Neuronal stem cell (in vitro differentiated cells): ENCODE measurements at regions not wholly inside any gene's neighbourhood (a gene's known extent, or its start where the extent isn't known, plus 50 kb on each side); places are given as distances from the start of the nearest gene placed in this dataset.
A peak's percentile ranks its signal among the peaks of the same experiment; 100 is the strongest.

ENCODE experiments used
- DNase-seq: peaks from one replicate; pipeline ENCODE4 v3.0.0-alpha.2; 2013; ENCODE audit warnings: low spot score
- H2AFZ ChIP-seq: one replicate; pipeline ENCODE4 v1.6.1; 2013; ENCODE audit warnings: mild to moderate bottlenecking, low read length, inconsistent platforms
- H2AK5ac ChIP-seq: 2 replicates; pipeline ENCODE4 v1.6.1; 2013; ENCODE audit warnings: low read depth, mild to moderate bottlenecking, inconsistent platforms, low read length, moderate library complexity, mixed read lengths
- H2BK120ac ChIP-seq: 2 replicates; pipeline ENCODE4 v1.6.1; 2013; ENCODE audit warnings: low read depth, mild to moderate bottlenecking, inconsistent platforms, low read length, moderate library complexity, mixed read lengths
- H2BK12ac ChIP-seq: one replicate; pipeline ENCODE4 v1.6.1; 2013; ENCODE audit warnings: low read length, inconsistent platforms
- H2BK15ac ChIP-seq: 2 replicates; pipeline ENCODE4 v1.6.1; 2013; ENCODE audit warnings: mild to moderate bottlenecking, low read length, inconsistent platforms, mixed read lengths
- H2BK5ac ChIP-seq: one replicate; pipeline ENCODE4 v1.6.1; 2013; ENCODE audit warnings: inconsistent platforms, mild to moderate bottlenecking, low read length, moderate library complexity
- H3K14ac ChIP-seq: one replicate; pipeline ENCODE4 v1.6.1; 2013; ENCODE audit warnings: low read length, inconsistent platforms
- H3K18ac ChIP-seq: 2 replicates; pipeline ENCODE4 v1.6.1; 2013; ENCODE audit warnings: low read length, inconsistent platforms
- H3K23ac ChIP-seq: 2 replicates; pipeline ENCODE4 v1.6.1; 2013; ENCODE audit warnings: low read depth, mild to moderate bottlenecking, mixed read lengths, low read length, inconsistent platforms; ENCODE audit not compliant: poor library complexity
- H3K27ac ChIP-seq: replicated peaks from 3 replicates; pipeline ENCODE4 v1.5.1; 2013; ENCODE audit warnings: low read length, inconsistent platforms
- H3K27me3 ChIP-seq, 3 experiments: 2 replicates each; pipeline ENCODE4 v1.6.1; 2013; ENCODE audit warnings: low read length in 3 of 3, mild to moderate bottlenecking in 2 of 3, inconsistent platforms in 1 of 3, low read depth in 1 of 3, mixed read lengths in 1 of 3, moderate library complexity in 1 of 3; ENCODE audit not compliant: control insufficient read depth in 3 of 3, insufficient read depth in 3 of 3
- H3K36me3 ChIP-seq, 2 donors: replicated peaks in 1 of 2; 2 replicates each; pipeline ENCODE4 v1.6.1; 2013; ENCODE audit warnings: low read length in 2 of 2; ENCODE audit not compliant: control insufficient read depth in 2 of 2, insufficient read depth in 2 of 2
- H3K4ac ChIP-seq: 2 replicates; pipeline ENCODE4 v1.6.1; 2013; ENCODE audit warnings: inconsistent platforms, mild to moderate bottlenecking, low read length, moderate library complexity
- H3K4me1 ChIP-seq, 2 donors: 1 replicate in 1 of 2; 2 replicates in 1 of 2; pipeline ENCODE4 v1.6.1; 2013; ENCODE audit warnings: low read length in 2 of 2, low read depth in 1 of 2; ENCODE audit not compliant: control insufficient read depth in 2 of 2, insufficient read depth in 1 of 2
- H3K4me2 ChIP-seq: one replicate; pipeline ENCODE4 v1.6.1; 2013; ENCODE audit warnings: mild to moderate bottlenecking, low read length, inconsistent platforms; ENCODE audit not compliant: insufficient read depth, poor library complexity, severe bottlenecking
- H3K4me3 ChIP-seq, 2 donors: 2 replicates each; pipeline ENCODE4 v1.5.1; 2013; ENCODE audit warnings: low read length in 2 of 2, mild to moderate bottlenecking in 2 of 2, inconsistent platforms in 1 of 2, moderate library complexity in 1 of 2
- H3K79me1 ChIP-seq: one replicate; pipeline ENCODE4 v1.6.1; 2013; ENCODE audit warnings: low read depth, mild to moderate bottlenecking, inconsistent platforms, low read length, moderate library complexity
- H3K9ac ChIP-seq: one replicate; pipeline ENCODE4 v1.6.1; 2013; ENCODE audit warnings: mild to moderate bottlenecking, low read depth, low read length, inconsistent platforms; ENCODE audit not compliant: poor library complexity
- H3K9me3 ChIP-seq, 2 donors: replicated peaks in 1 of 2; 2 replicates each; pipeline versions ENCODE3 to v1.6.1; 2013; ENCODE audit warnings: low read length in 2 of 2, mild to moderate bottlenecking in 2 of 2, inconsistent platforms in 1 of 2, low read depth in 1 of 2, mixed read lengths in 1 of 2, moderate library complexity in 1 of 2; ENCODE audit not compliant: control insufficient read depth in 2 of 2, insufficient read depth in 1 of 2
- H4K8ac ChIP-seq: one replicate; pipeline ENCODE4 v1.6.1; 2013; ENCODE audit warnings: low read depth, mild to moderate bottlenecking, inconsistent platforms, low read length, moderate library complexity
- H4K91ac ChIP-seq: one replicate; pipeline ENCODE4 v1.6.1; 2013; ENCODE audit warnings: low read length, low read depth, mild to moderate bottlenecking, inconsistent platforms; ENCODE audit not compliant: poor library complexity
- WGBS, 2 donors: extraction: QIAGEN DNeasy Blood & Tissue Kit; methylation state at CpG; one replicate each; pipeline ENCODE4 v1.1.7; 2013; ENCODE audit warnings: missing lambda C conversion rate in 2 of 2, mixed read lengths in 1 of 2; ENCODE audit not compliant: insufficient read length in 2 of 2, insufficient replicate concordance in 1 of 2; ENCODE audit errors: extremely low coverage in 2 of 2; 5-methylcytosine and 5-hydroxymethylcytosine counted together

DNA sequence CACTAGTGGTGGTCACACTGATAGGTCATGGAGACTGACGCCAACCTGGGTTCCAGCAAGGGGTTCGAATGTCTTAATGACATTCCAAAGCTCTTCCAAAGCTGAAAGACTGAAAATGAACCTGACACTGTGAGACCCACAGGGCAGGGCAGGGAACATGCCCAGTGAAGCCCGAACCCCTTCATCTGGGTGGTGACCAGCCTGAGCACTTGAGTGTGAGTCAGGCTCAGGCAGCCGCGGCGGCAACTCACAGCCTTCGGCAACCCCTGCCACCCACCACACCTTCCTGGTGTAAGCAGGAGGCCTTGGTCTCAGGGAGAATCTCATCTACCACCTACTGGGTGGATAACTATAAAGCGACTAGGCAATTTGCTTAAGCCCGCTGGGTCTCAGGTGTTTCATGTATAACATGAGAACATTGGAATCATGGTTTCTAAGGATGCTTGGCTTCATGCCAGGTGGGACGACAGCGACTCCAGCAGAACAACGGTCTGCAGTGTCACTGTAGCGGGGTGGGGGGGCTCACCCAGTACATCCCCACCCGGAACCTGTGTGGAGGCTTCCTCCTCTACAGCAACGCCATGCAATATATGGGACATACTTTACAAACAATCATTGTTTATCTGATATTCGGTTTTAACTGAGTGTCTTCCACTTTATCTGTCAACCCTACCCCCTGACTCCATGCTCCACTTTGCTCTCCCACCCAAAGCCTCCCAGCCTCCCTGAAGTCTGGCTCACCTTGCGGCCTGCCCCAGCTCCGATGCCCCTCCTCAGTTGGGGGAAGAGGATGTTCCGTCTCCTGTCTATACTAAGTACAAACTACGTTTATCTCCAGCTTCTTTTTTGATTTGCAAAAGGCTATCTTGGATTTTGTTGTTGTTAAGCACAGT, 125.0 kb upstream of the MEF2A start:
- H4K8ac ChIP-seq, result no peak overlapping the region
- H2BK15ac ChIP-seq, result no peak overlapping the region
- WGBS, 2 donors, result no CpG with 5 or more reads among the region's 20 CpGs
- H2BK12ac ChIP-seq, result no peak overlapping the region
- H3K14ac ChIP-seq, result no peak overlapping the region
- H3K27ac ChIP-seq, result no peak overlapping the region
- H2BK5ac ChIP-seq, result no peak overlapping the region
- H3K4ac ChIP-seq, result no peak overlapping the region
- no peaks in the 10 kb centered on the region for H3K36me3 ChIP-seq
- no peak overlapping the region for H3K4me2 ChIP-seq
- no peak overlapping the region for H4K91ac ChIP-seq
- H3K9ac ChIP-seq, result no peak overlapping the region
- H3K79me1 ChIP-seq, result no peaks in the 10 kb centered on the region
- DNase-seq, result no peak
- H2AK5ac ChIP-seq, result no peak overlapping the region
- peaks cover 8 to 16% of the 10 kb centered on the region in 2 donors for H3K4me1 ChIP-seq
- no peak overlapping the region for H3K4me3 ChIP-seq
- no peak overlapping the region for H3K18ac ChIP-seq
- H2BK120ac ChIP-seq, result no peak overlapping the region
- no peaks in the 10 kb centered on the region for H3K9me3 ChIP-seq
- no peak overlapping the region for H2AFZ ChIP-seq
- no peak overlapping the region for H3K23ac ChIP-seq
- peaks cover 0 to 6% (median 0%) of the 10 kb centered on the region in 3 experiments for H3K27me3 ChIP-seq

DNA sequence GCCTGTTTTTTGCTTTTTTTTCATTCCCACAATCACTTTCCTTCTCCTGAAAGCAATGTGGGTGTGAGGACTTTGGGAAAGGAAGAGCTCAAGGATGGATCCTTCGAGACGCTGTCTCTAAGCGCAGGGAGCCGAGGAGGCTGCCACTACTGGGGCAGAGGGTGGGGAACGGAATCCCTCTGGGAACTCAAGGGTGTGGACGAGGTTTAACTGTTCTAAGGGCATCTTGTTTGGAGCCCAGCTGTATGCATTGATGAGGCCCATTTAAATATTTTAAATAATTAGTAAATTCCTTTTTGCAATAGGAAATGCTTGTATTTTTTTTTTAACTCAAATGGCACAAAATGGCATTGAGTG, 124.4 kb upstream of the MEF2A start:
- Histone ChIP-seq H3K4me3 (no peak overlapping the region), H3K27me3 (peaks cover 0 to 6% (median 0%) of the 10 kb centered on the region in 3 experiments), H3K36me3 (no peaks in the 10 kb centered on the region), H3K4me2 (no peak overlapping the region), H2BK15ac (no peak overlapping the region), H3K9ac (no peak overlapping the region), H3K14ac (no peak overlapping the region), H4K91ac (no peak overlapping the region), H2BK5ac (no peak overlapping the region), H3K9me3 (no peaks in the 10 kb centered on the region), H2AK5ac (no peak overlapping the region), H3K23ac (no peak overlapping the region), H3K4me1 (peaks cover 8 to 16% of the 10 kb centered on the region in 2 donors), H3K27ac (no peak overlapping the region), H2BK12ac (no peak overlapping the region), H3K79me1 (no peaks in the 10 kb centered on the region), H3K4ac (no peak overlapping the region), H2BK120ac (no peak overlapping the region), H2AFZ (no peak overlapping the region), H3K18ac (no peak overlapping the region), H4K8ac (no peak overlapping the region)
- no peak for DNase-seq
- WGBS, 2 donors, result no CpG with 5 or more reads among the region's 6 CpGs

DNA sequence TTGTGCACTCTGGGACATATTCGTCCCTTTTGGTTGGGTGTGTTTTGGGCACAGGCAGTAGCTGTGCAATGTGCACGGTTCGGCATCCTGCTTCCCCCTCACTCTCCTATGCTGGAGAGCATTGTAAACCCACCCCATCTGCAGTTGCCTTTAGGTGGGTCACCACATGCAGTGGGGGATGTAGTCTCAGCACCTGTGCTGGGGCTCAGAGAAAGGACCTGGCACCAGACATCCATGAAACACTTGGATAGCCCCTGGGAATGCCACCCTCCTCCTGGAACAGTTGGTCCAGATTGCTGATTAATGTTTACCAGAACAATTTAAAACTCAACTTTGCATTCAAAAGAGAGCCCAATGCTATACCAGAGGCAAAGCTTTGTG, 123.9 kb upstream of the MEF2A start:
- no peak overlapping the region for H3K27ac ChIP-seq
- no peak overlapping the region for H3K23ac ChIP-seq
- no peaks in the 10 kb centered on the region for H3K9me3 ChIP-seq
- DNase-seq, result no peak
- H3K14ac ChIP-seq, result no peak overlapping the region
- H3K36me3 ChIP-seq, result no peaks in the 10 kb centered on the region
- H2AFZ ChIP-seq, result no peak overlapping the region
- H4K8ac ChIP-seq, result no peak overlapping the region
- H2AK5ac ChIP-seq, result no peak overlapping the region
- no CpG with 5 or more reads among the region's 3 CpGs for WGBS, 2 donors
- no peak overlapping the region for H3K4me3 ChIP-seq
- H3K79me1 ChIP-seq, result no peaks in the 10 kb centered on the region
- peak overlapping the region; percentile 15 for H3K18ac ChIP-seq
- H3K27me3 ChIP-seq, result peaks cover 0 to 6% (median 0%) of the 10 kb centered on the region in 3 experiments
- H3K4me2 ChIP-seq, result no peak overlapping the region
- peaks cover 8 to 16% of the 10 kb centered on the region in 2 donors for H3K4me1 ChIP-seq
- no peak overlapping the region for H2BK15ac ChIP-seq
- H2BK120ac ChIP-seq, result no peak overlapping the region
- no peak overlapping the region for H2BK5ac ChIP-seq
- H3K9ac ChIP-seq, result no peak overlapping the region
- no peak overlapping the region for H3K4ac ChIP-seq
- H2BK12ac ChIP-seq, result no peak overlapping the region
- no peak overlapping the region for H4K91ac ChIP-seq

DNA sequence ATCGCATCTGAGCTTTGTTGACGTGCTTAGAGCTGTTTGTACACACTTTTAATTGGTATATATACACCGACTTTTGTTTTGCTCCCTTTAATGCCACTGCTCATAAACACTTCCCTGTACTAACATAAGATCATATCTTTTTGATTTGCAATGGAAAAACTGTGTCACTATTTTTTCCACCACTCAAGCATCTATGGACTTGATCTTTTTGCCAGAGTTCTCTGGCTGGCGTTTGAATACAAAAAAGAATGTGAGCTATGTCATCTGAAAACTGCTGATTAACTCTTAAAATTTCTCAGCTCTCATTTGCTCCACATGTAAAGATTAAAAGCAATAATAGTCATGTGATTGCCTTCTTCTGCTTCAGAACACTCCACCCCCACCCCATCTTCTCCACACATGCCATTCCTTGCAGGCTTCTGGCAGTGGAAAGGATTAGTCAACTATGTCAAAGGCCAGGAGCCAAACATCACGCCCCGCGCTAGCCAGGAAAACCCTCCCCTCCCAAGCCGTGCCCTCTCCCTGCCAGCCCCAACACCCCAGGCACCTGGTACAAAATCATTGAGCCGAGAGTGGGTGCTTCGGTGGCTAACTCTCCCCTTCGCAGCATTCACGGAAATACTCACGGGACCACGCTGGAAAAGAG, 123.4 kb upstream of the MEF2A start:
- Histone ChIP-seq H3K9ac (no peak overlapping the region), H3K79me1 (no peaks in the 10 kb centered on the region), H4K91ac (no peak overlapping the region), H2BK120ac (no peak overlapping the region), H4K8ac (no peak overlapping the region), H2BK5ac (no peak overlapping the region), H3K23ac (no peak overlapping the region), H3K4me1 (peaks cover 5 to 16% of the 10 kb centered on the region in 2 donors), H2AFZ (no peak overlapping the region), H2AK5ac (no peak overlapping the region), H3K18ac (peak overlapping the region; percentile 44), H3K27ac (no peak overlapping the region), H3K14ac (no peak overlapping the region), H3K4me2 (no peak overlapping the region), H3K27me3 (peaks cover 0 to 6% (median 0%) of the 10 kb centered on the region in 3 experiments), H2BK12ac (no peak overlapping the region), H2BK15ac (peak overlapping the region; percentile 7), H3K4me3 (no peak overlapping the region), H3K36me3 (no peaks in the 10 kb centered on the region), H3K9me3 (no peaks in the 10 kb centered on the region), H3K4ac (no peak overlapping the region)
- WGBS, 2 donors, result no CpG with 5 or more reads among the region's 14 CpGs
- no peak for DNase-seq
